ENCODE measurements at regions not wholly inside any gene's neighbourhood (a gene's known extent, or its start where the extent isn't known, plus 50 kb on each side); places are given as distances from the start of the nearest gene placed in this dataset.
A peak's percentile ranks its signal among the peaks of the same experiment; 100 is the strongest.
"Not testable (repeated sequence)": the region's sequence is repeated elsewhere in the genome, so short reads cannot be mapped to it uniquely, and the experiment has no call there.

DNA sequence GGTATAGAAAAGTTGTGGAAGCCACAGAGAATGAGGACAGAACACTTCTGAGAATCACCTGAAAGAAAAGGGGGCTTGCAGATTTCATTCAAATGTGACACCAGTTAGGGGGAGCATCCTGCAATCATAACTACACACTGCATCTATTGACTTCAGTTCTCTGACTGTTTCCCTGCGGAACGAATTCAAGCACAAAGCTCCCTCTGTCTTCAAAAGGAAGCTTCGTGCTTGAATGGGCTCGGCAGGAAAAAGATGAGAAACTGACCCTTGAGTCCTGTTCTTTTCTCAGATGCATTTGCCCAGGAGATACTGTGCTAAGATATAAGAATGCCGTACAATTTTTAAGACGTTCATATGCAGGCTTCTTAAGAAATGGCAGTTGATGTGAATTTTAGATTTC lies 2000.4 kb upstream of the RAG2 start:
- H3K14ac ChIP-seq (ENCODE audit: insufficient read depth, low read length) = no peak overlapping the region
- H2AFZ ChIP-seq (ENCODE audit: low read length) = no peak overlapping the region
- no peak for DNase-seq
- Mint-ChIP-seq H3K9me3 (peaks cover 0 to 4% of the 10 kb centered on the region in 2 experiments; a peak in 3 of 5 replicates), H3K4me3 (no peak overlapping the region), H3K27ac (no peak overlapping the region), H3K27me3 (ENCODE audit: low read depth) (no peaks in the 10 kb centered on the region; the same call in 1 of the 2 replicates), H3K4me1 (peaks cover 0 to 5% of the 10 kb centered on the region in 2 experiments; a peak in 2 of 4 replicates), H3K36me3 (ENCODE audit: insufficient read depth in 1 of 3, low read depth in 3 of 3) (peaks cover 0 to 5% (median 3%) of the 10 kb centered on the region in 3 experiments; a peak in 3 of 7 replicates)
- H3K23me2 ChIP-seq (ENCODE audit: insufficient read length, low read depth, low read length, poor library complexity, severe bottlenecking) = no peaks in the 10 kb centered on the region
- no peak overlapping the region for H2BK15ac ChIP-seq (ENCODE audit: low read depth, low read length)
- H2BK120ac ChIP-seq (ENCODE audit: low read depth, low read length, poor library complexity, severe bottlenecking) = no peak overlapping the region
- H3K9ac ChIP-seq (ENCODE audit: extremely low read depth, insufficient read length, low read length) = no peak overlapping the region
- no peak overlapping the region for H3K23ac ChIP-seq (ENCODE audit: insufficient read length, low read depth, low read length)
- TF ChIP-seq, protein P1, sequence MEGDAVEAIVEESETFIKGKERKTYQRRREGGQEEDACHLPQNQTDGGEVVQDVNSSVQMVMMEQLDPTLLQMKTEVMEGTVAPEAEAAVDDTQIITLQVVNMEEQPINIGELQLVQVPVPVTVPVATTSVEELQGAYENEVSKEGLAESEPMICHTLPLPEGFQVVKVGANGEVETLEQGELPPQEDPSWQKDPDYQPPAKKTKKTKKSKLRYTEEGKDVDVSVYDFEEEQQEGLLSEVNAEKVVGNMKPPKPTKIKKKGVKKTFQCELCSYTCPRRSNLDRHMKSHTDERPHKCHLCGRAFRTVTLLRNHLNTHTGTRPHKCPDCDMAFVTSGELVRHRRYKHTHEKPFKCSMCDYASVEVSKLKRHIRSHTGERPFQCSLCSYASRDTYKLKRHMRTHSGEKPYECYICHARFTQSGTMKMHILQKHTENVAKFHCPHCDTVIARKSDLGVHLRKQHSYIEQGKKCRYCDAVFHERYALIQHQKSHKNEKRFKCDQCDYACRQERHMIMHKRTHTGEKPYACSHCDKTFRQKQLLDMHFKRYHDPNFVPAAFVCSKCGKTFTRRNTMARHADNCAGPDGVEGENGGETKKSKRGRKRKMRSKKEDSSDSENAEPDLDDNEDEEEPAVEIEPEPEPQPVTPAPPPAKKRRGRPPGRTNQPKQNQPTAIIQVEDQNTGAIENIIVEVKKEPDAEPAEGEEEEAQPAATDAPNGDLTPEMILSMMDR (conservative IDR thresholded peaks at IDR 0.05) = no peak
- H3K4ac ChIP-seq (ENCODE audit: low read depth, low read length) = no peak overlapping the region
- no CpG with 5 or more reads among the region's 6 CpGs for WGBS (ENCODE audit: extremely low coverage, insufficient read length, low lambda C conversion rate)
- H3K4me2 ChIP-seq (ENCODE audit: insufficient read depth, insufficient read length, low read length) = no peak overlapping the region
- no peaks in the 10 kb centered on the region for H3K79me2 ChIP-seq (ENCODE audit: insufficient read depth, low read length)
- H2BK5ac ChIP-seq (ENCODE audit: insufficient read length, low read length) = no peak overlapping the region
- no peak overlapping the region for H4K5ac ChIP-seq (ENCODE audit: insufficient read length, low read depth, low read length)
- no peak overlapping the region for H3K18ac ChIP-seq (ENCODE audit: insufficient read length, low read depth, low read length)
- no peak overlapping the region for H2AK5ac ChIP-seq (ENCODE audit: insufficient read length, low read length)
- H2BK12ac ChIP-seq (ENCODE audit: insufficient read length, low read depth, low read length) = no peak overlapping the region
- no peaks in the 10 kb centered on the region for H3K4me1 ChIP-seq (ENCODE audit: insufficient read depth, low read length)
- no peaks in the 10 kb centered on the region for H3K9me3 ChIP-seq (ENCODE audit: control insufficient read depth, low read depth, low read length)
- no peak overlapping the region for H4K91ac ChIP-seq (ENCODE audit: insufficient read length, low read depth, low read length)
- H2BK20ac ChIP-seq (ENCODE audit: low read depth, low read length, poor library complexity, severe bottlenecking) = no peak overlapping the region
- no peak overlapping the region for H3T11ph ChIP-seq (ENCODE audit: low read length)
- H3K79me1 ChIP-seq (ENCODE audit: insufficient read depth, low read depth, low read length, poor library complexity, severe bottlenecking) = no peaks in the 10 kb centered on the region
- H4K20me1 ChIP-seq (ENCODE audit: control insufficient read depth, insufficient read depth, insufficient read length) = no peaks in the 10 kb centered on the region
- no peak overlapping the region for H4K8ac ChIP-seq (replicated peaks; ENCODE audit: insufficient read length, low read depth, low read length)
- H3K56ac ChIP-seq (ENCODE audit: insufficient read length, low read depth, low read length) = no peak overlapping the region
- no peak overlapping the region for H3K27ac ChIP-seq (ENCODE audit: insufficient read length, low read depth, low read length)
- no peaks in the 10 kb centered on the region for H3K27me3 ChIP-seq (ENCODE audit: insufficient read depth, low read length)

DNA sequence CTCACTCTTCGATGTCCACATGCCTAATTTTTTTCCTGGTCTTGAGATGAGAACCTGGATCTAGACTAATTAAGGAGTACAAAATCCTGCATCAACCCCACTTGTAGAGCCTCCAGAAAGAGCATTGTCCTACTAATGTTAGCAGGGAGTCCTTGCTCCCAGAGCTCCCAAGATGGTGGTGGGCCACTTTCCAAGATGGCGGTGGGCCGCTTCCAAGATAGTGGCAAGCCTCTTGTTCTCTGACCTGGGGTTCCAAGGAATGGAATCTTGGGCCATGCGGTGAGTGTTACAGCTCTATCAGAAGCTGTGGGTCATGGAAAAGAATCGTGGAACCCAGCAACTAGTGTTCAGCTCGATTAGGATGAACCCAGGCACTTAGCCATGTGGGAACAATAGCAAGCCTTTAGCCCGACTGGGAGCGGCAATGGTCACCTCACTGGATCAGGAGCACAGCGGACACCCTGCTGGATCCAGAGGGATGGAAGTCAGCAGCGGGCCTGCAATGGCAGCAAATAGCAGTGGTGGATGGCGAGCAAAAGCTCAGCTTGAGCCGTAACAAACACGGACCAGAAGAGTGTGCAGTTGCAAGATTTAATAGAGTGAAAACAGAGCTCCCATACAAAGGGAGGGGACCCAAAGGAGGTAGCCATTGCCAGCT lies 1997.5 kb upstream of the RAG2 start:
- H3K4ac ChIP-seq (ENCODE audit: low read depth, low read length); H3K9me3 ChIP-seq (ENCODE audit: control insufficient read depth, low read depth, low read length); H2BK5ac ChIP-seq (ENCODE audit: insufficient read length, low read length); H3K27me3 ChIP-seq (ENCODE audit: insufficient read depth, low read length); H3K4me1 Mint-ChIP-seq; H3K79me2 ChIP-seq (ENCODE audit: insufficient read depth, low read length); H2BK15ac ChIP-seq (ENCODE audit: low read depth, low read length); H3K4me2 ChIP-seq (ENCODE audit: insufficient read depth, insufficient read length, low read length); H2AK5ac ChIP-seq (ENCODE audit: insufficient read length, low read length); H4K91ac ChIP-seq (ENCODE audit: insufficient read length, low read depth, low read length); H3K56ac ChIP-seq (ENCODE audit: insufficient read length, low read depth, low read length); H3K4me3 Mint-ChIP-seq; H2AFZ ChIP-seq (ENCODE audit: low read length); H3K79me1 ChIP-seq (ENCODE audit: insufficient read depth, low read depth, low read length, poor library complexity, severe bottlenecking); H3K23me2 ChIP-seq (ENCODE audit: insufficient read length, low read depth, low read length, poor library complexity, severe bottlenecking); H3K14ac ChIP-seq (ENCODE audit: insufficient read depth, low read length); H3K27ac Mint-ChIP-seq; H3K23ac ChIP-seq (ENCODE audit: insufficient read length, low read depth, low read length); H2BK20ac ChIP-seq (ENCODE audit: low read depth, low read length, poor library complexity, severe bottlenecking); H3K36me3 Mint-ChIP-seq (ENCODE audit: insufficient read depth in 1 of 3, low read depth in 3 of 3); DNase-seq; H4K5ac ChIP-seq (ENCODE audit: insufficient read length, low read depth, low read length); H3K4me1 ChIP-seq (ENCODE audit: insufficient read depth, low read length); H3T11ph ChIP-seq (ENCODE audit: low read length); H3K9ac ChIP-seq (ENCODE audit: extremely low read depth, insufficient read length, low read length); H3K27ac ChIP-seq (ENCODE audit: insufficient read length, low read depth, low read length); H3K9me3 Mint-ChIP-seq; H3K18ac ChIP-seq (ENCODE audit: insufficient read length, low read depth, low read length); H2BK12ac ChIP-seq (ENCODE audit: insufficient read length, low read depth, low read length); H4K8ac ChIP-seq (replicated peaks; ENCODE audit: insufficient read length, low read depth, low read length); H4K20me1 ChIP-seq (ENCODE audit: control insufficient read depth, insufficient read depth, insufficient read length); H3K27me3 Mint-ChIP-seq (ENCODE audit: low read depth): not testable (repeated sequence)
- H2BK120ac ChIP-seq (ENCODE audit: low read depth, low read length, poor library complexity, severe bottlenecking) = peak overlapping the region; percentile 4
- no CpG with 5 or more reads among the region's 13 CpGs for WGBS (ENCODE audit: extremely low coverage, insufficient read length, low lambda C conversion rate)
